ENCODE measurements at regions not wholly inside any gene's neighbourhood (a gene's known extent, or its start where the extent isn't known, plus 50 kb on each side); places are given as distances from the start of the nearest gene placed in this dataset.

- no peak for DNase-seq
Measured at GRCh38 chr1:209420276-209420675, 163.2 kb upstream of the CAMK1G start.

DNA sequence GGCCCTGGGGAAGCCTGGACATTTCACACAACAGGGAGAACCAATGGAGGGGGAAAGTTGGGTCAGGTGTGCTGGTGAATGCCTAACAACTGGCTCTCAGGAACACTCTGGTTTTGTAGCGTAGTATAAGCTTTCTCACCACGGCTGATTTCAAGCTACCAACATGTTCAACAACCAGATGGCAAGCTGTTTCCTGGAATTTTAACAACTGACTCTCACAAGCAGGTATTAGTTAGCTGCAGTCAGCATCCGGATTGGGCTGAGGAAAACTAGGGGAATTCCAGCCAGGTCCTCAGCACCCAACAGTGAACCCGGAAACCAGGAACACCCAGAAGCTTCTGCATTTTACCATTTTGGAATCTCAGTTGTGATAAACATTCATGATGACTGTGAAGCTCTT, 162.3 kb upstream of the CAMK1G start:
- no peak for DNase-seq

- DNase-seq: no peak
Measured at GRCh38 chr1:209421978-209422680, 161.4 kb upstream of the CAMK1G start.

GRCh38 chr1:209425959-209426358, 157.6 kb upstream of the CAMK1G start:
- DNase-seq: no peak

DNA sequence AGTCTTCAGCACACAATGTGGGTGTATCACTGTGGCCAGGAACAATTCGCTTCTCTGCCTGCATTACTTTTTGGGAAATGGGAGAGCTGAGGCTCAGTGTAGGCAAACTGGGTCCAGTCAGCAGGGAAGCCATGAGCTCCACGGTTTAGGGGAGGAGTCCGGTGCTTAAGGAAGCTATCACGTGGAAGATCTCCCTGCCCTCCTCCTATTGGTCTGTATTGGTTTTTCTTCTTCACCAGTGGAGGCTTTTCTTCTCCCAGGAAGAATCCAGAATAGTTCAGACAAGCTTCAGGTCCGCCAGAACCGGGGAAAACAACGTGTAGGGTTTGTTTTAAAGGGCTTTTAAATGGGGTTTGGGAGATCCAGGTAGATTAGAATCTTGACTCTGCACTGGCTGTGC, 156.2 kb upstream of the CAMK1G start:
- no peak for DNase-seq

GRCh38 chr1:209427811-209428210, 155.7 kb upstream of the CAMK1G start:
- DNase-seq: no peak

GRCh38 chr1:209428241-209428921, 155.1 kb upstream of the CAMK1G start:
- no peak for DNase-seq

- DNase-seq: no peak
Measured at GRCh38 chr1:209429611-209430010, 153.9 kb upstream of the CAMK1G start.

DNA sequence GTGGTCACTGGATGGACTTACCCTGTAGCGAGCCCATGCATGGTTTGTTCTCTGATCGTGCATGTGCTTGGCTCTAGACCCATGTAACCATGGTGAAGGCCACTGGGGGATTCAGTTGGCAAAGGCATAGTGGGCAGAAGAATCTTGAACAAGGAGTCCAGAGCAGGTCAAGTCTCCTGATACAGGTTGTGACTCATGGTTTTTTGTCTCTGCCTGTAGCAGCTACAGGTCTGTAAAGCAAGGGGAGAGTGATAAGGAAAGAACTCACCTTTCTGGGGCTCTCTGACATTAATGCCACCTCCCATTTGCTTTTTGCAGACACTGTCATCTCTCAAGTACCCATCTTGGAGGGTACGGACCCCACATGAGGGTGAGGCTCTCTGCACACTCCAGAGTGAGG, 153.4 kb upstream of the CAMK1G start:
- no peak for DNase-seq

DNA sequence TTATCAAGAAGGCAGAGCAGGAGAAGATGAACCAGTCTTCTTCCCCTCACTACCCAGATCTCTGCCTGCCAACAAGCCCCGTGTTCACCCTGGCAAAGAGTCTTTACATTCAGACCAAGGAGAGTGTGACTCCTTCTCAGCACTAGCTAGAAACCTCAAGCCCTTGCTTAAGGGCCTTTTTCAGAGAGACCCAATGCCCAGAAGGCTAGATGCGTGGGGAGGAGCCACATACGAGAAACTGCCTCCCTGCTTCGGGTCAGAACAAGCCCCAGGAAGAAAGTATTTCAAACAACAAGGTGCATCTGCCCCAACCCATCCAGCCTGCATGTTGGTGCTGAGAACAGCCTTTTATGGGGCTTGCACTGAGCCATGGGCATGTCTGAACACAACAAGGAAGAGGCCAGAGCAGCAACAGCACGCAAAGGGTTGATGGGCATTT, 152.7 kb upstream of the CAMK1G start:
- no peak for DNase-seq

DNA sequence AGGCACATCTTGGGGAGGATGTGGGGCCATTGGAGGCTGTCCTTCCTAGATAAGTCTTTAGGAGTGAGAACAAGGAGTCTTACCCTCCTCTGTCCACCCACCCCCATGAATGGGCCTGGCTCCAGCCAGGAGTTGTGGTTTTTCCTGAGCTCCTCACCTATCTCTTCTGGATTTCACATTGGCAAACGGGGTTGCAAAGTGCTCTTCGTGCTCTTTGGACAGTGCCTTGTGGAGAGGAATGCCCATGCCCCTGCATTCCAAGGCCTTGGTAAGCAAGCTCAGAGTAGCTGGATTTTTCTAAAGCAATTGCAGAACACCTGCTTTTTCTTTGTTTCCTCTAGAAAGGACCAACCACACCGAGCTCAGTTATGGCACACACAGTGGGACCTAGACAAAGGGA, 152.1 kb upstream of the CAMK1G start:
- no peak for DNase-seq

- DNase-seq: no peak
Measured at GRCh38 chr1:209431813-209432442, 151.6 kb upstream of the CAMK1G start.

GRCh38 chr1:209432443-209432825, 151.1 kb upstream of the CAMK1G start:
- DNase-seq: no peak

GRCh38 chr1:209433649-209434031, 149.9 kb upstream of the CAMK1G start:
- DNase-seq: no peak

DNA sequence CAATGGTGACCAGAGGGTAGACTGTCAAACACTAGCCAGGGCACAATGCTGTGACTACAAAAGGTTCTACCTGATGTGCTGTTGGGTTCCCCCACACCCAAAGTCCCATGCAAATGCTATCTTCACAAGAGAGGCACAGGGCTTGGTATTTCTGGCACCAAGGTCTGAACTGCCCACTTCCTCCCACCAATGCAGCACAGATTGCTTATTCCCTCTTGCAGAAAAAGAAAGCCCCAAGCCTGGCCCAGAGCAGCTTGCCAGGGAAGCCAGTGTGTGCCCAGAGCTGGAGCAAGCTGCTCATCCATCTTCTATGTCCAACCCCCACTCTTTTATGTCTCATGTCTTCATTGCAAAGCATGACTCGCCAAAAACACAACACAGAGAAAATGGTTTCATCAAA, 149.4 kb upstream of the CAMK1G start:
- no peak for DNase-seq

DNA sequence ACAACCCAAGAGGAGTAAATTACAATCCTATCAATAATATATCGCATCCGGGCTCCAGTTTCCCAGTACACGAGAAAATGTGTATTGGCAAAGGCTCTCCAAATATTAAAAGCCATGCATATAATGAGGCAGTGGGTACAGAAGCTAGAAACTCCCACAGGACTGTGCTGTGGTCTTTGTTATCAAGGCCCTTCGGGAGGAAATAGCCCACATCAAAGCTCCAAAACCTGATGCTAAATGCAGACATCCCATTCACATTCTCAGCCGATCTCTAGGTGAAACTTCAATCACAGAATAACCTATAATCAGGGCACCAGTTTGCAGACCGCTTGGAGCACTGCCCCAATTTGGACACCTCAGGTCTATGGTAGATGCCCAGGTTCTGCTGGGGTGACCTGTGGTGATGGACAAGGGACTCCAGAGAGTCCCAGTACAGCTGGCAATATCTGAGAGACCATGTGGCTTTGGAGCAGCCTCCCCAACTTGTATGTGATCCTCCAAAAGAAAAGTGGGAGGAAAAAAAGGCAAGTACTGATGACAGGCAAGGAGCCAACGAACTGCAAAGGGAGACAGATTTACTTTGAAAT, 148.8 kb upstream of the CAMK1G start:
- no peak for DNase-seq

GRCh38 chr1:209435654-209436566, 147.6 kb upstream of the CAMK1G start:
- peak; percentile 74 for DNase-seq

- no peak for DNase-seq
Measured at GRCh38 chr1:209439828-209440227, 143.7 kb upstream of the CAMK1G start.

DNA sequence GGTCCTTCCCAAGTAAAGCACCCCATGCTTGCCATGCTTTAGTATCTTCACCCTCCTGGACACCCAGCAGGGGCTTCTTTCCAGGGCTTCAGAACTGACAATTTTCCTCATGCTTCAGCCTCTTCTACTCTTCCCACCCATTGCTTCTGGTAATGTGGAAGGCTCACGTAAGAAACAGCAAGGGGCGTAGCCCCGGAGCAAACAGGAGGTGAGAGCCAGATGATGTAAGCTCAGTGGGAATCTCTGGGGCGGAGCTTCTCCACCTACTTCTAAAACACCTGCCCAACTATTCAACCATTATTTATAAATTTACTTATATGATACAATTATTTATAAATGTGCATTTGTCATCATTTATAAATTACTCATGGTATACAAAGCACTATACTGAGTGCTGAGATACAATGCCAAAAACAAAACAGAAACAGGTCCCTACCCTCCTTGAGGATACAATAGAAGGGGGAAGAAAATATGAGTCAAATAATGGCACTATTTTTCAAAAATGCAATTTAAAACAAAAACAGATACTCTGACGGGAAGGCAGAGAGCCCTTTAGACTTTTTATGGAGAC, 140.1 kb upstream of the CAMK1G start:
- DNase-seq: no peak

- DNase-seq: no peak
Measured at GRCh38 chr1:209443975-209444651, 139.4 kb upstream of the CAMK1G start.

GRCh38 chr1:209444961-209445360, 138.6 kb upstream of the CAMK1G start:
- DNase-seq: no peak

GRCh38 chr1:209445576-209445975, 137.9 kb upstream of the CAMK1G start:
- no peak for DNase-seq

Measured in right hindlimb (tissue), 1 donor.